LNCAP (cell line): ENCODE measurements at regions not wholly inside any gene's neighbourhood (a gene's known extent, or its start where the extent isn't known, plus 50 kb on each side); places are given as distances from the start of the nearest gene placed in this dataset.

Source experiments
- TF ChIP-seq, protein P1 (sequence below): fragments of 450-650 bp; IDR thresholded peaks from 2 replicates; pipeline ENCODE4 v1.5.1; 2017; ENCODE audit warnings: mild to moderate bottlenecking

DNA sequence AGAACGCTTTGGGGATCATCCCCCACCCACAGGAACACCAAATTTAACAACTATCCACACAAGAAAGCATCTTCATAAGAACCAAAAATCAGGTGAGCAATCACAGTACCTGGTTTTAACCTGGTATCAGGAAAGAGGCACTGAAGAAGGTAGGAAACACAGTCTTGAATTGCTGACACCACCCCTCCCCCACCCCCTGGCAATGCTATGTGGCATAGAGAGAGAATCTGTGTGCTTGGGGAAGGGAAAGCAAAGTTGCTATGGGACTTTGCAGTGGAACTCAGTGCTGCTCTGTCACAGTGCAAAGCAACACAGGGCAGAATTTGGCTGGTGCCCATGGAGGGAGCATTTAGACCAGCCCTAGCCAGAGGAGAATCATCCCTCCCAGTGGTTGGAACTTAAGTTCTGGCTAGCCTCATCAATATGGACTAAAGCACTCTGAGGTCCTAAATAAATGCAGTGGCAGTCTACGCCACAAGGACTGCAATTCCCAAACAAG lies 565.5 kb downstream of the EPM2A start:
- TF ChIP-seq, protein P1, sequence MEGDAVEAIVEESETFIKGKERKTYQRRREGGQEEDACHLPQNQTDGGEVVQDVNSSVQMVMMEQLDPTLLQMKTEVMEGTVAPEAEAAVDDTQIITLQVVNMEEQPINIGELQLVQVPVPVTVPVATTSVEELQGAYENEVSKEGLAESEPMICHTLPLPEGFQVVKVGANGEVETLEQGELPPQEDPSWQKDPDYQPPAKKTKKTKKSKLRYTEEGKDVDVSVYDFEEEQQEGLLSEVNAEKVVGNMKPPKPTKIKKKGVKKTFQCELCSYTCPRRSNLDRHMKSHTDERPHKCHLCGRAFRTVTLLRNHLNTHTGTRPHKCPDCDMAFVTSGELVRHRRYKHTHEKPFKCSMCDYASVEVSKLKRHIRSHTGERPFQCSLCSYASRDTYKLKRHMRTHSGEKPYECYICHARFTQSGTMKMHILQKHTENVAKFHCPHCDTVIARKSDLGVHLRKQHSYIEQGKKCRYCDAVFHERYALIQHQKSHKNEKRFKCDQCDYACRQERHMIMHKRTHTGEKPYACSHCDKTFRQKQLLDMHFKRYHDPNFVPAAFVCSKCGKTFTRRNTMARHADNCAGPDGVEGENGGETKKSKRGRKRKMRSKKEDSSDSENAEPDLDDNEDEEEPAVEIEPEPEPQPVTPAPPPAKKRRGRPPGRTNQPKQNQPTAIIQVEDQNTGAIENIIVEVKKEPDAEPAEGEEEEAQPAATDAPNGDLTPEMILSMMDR = no peak

GRCh38 chr6:145175470-145175869 lies 559.9 kb downstream of the EPM2A start:
- TF ChIP-seq, protein P1 = no peak

DNA sequence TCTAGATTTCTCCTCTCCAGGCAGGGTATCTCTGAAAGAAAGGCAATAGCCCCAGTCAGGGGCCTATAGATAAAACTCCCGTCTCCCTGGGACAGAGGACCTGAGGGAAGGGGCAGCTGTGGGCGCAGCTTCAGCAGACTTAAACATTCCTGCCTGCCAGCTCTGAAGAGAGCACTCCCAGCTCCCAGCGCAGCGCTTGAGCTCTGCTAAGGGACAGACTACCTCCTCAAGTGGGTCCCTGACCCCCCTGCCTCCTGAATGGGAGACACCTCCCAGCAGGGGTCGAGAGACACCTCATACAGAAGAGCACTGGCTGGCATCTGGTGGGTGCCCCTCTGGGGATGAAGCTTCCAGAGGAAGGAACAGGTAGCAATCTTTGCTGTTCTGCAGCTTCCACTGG lies 556.9 kb downstream of the EPM2A start:
- TF ChIP-seq, protein P1 = no peak

- TF ChIP-seq, protein P1 = no peak
Observed at GRCh38 chr6:145187491-145188206, 547.7 kb downstream of the EPM2A start.

DNA sequence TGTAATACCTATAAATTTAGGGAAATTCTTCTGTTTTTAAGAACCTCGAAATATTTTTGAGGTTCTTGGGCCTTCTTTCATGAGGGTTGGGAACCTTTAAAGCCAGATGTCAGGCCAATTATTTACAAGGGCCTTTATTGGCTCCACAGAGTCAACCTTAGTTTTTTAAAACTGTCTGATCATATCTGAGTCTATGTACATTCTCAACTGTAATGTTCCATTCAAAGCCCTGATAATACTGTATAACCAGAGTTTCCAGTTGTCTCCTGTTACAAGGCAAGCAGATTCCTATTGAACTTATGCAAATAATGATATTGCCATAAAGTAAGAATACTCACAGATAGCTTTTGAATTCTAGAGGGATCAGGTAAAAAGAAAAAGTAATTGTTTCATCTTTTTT lies 545.5 kb downstream of the EPM2A start:
- TF ChIP-seq, protein P1 = no peak

GRCh38 chr6:145194389-145194788 lies 540.9 kb downstream of the EPM2A start:
- TF ChIP-seq, protein P1 = no peak

DNA sequence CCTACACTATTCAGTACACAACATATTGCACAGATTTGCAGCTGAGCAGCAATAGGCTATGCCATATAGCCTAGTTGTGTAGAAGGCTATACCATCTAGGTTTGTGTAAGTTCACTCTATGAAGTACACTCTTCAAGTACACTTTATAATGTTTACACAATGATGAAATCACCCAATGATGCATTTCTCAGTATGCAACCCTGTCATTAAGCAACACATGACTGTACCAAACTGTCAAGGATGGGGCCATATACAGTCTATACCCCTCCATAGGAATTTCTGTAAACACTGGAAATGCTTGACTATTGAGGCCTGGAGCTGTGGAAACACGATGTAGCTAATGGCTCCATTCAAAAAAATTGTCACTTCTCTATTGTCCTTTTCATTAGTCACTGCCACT lies 535.4 kb downstream of the EPM2A start:
- TF ChIP-seq, protein P1 = no peak
